Endothelial cell of umbilical vein (primary cell): ENCODE measurements at regions not wholly inside any gene's neighbourhood (a gene's known extent, or its start where the extent isn't known, plus 50 kb on each side); places are given as distances from the start of the nearest gene placed in this dataset.

ENCODE experiments used
- POLR2A ChIP-seq: IDR thresholded peaks from 2 replicates; pipeline ENCODE4 v1.6.1; 2012; ENCODE audit warnings: low read depth, mild to moderate bottlenecking, control low read depth, low read length
- TF ChIP-seq, protein P1 (sequence below): IDR thresholded peaks from 2 replicates; pipeline ENCODE4 v1.6.1; 2011; ENCODE audit not compliant: insufficient read depth, insufficient read length

DNA sequence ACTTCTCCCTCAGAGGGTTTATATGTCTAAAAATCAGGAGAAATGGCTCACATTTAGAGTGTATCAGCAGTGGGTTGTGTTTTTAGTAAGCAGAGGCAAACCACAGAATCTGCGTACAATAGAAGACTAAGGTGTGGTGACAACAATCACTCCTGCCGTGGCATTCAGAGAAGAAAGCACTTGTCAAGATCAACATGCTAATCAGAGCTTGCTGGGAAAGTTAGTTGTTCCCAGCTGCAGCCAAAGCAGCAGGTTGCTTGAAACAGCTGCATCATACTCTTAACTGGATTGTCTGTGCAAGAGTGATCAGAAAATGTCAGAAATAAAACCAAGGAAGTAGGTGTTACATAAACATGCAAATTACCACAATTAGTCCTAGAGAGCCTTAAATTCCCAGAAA, 616.4 kb downstream of the CDH8 start:
- TF ChIP-seq, protein P1, sequence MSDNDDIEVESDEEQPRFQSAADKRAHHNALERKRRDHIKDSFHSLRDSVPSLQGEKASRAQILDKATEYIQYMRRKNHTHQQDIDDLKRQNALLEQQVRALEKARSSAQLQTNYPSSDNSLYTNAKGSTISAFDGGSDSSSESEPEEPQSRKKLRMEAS: no peak
- no peak for TF ChIP-seq POLR2A
